ENCODE measurements at regions not wholly inside any gene's neighbourhood (a gene's known extent, or its start where the extent isn't known, plus 50 kb on each side); places are given as distances from the start of the nearest gene placed in this dataset.

DNA sequence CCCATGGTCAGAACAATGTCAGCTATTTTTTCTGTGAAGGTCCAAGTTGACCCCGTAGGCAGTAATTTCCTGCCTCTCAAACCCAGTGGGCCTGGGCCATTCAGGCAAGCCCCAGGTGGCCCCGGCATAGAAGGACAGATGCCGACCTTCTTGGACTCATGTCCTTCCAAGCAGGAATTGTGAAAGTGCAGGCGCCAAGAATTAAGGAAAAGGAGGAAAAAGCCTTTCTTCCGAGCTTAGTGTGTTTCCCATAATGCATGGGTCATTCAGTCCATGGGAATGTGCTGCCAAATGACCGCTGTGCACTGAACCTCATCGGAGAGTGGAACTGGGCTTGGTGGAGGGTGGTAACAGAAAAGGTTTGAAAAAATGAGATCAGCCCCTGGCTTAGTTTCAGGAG lies 196.5 kb upstream of the HS3ST1 start:
- H3K27me3 ChIP-seq: no peaks in the 10 kb centered on the region
- DNase-seq (ENCODE audit: low spot score in 2 of 2): no peak
- no peaks in the 10 kb centered on the region for H3K36me3 ChIP-seq
- TF ChIP-seq CTCF (IDR thresholded peaks at IDR 0.05): no peak
- no peak for TF ChIP-seq POLR2A (IDR thresholded peaks at IDR 0.05)
- no peak for TF ChIP-seq POLR2AphosphoS5 (IDR thresholded peaks at IDR 0.05)
- H3K4me3 ChIP-seq: no peak overlapping the region
- intact Hi-C loops (cut with DNase I; ENCODE audit: low total_unique reads): no loop called here
- H3K27ac ChIP-seq: peak overlapping the region in 1 of 2 donors; percentile 55
- H3K4me1 ChIP-seq: no peaks in the 10 kb centered on the region
- no peaks in the 10 kb centered on the region for H3K9me3 ChIP-seq

- no peak for TF ChIP-seq CTCF (IDR thresholded peaks at IDR 0.05)
- no peak for TF ChIP-seq POLR2AphosphoS5 (IDR thresholded peaks at IDR 0.05)
- no peak for TF ChIP-seq POLR2A (IDR thresholded peaks at IDR 0.05)
- no peaks in the 10 kb centered on the region for H3K27me3 ChIP-seq
- intact Hi-C loops (cut with DNase I; ENCODE audit: low total_unique reads): no loop called here
Measured at GRCh38 chr4:11624370-11624769, 195.7 kb upstream of the HS3ST1 start.

GRCh38 chr4:11623726-11624037 lies 195.0 kb upstream of the HS3ST1 start:
- no peaks in the 10 kb centered on the region for H3K36me3 ChIP-seq
- peak in 1 of 2 donors; percentile 47 for DNase-seq (ENCODE audit: low spot score in 2 of 2)
- no peaks in the 10 kb centered on the region for H3K9me3 ChIP-seq
- no peaks in the 10 kb centered on the region for H3K27me3 ChIP-seq
- no peak overlapping the region for H3K4me3 ChIP-seq
- H3K4me1 ChIP-seq: no peaks in the 10 kb centered on the region
- peak in 1 of 3 donors; percentile 30 for TF ChIP-seq CTCF (IDR thresholded peaks at IDR 0.05)
- no peak for TF ChIP-seq POLR2A (IDR thresholded peaks at IDR 0.05)
- TF ChIP-seq POLR2AphosphoS5 (IDR thresholded peaks at IDR 0.05): no peak
- intact Hi-C loops (cut with DNase I; ENCODE audit: low total_unique reads): no loop called here
- H3K27ac ChIP-seq: no peak overlapping the region

More at GRCh38 chr4:11624370-11624769, 195.7 kb upstream of the HS3ST1 start:
- H3K4me3 ChIP-seq: no peak overlapping the region
- no peaks in the 10 kb centered on the region for H3K36me3 ChIP-seq
- no peak overlapping the region for H3K27ac ChIP-seq
- H3K9me3 ChIP-seq: no peaks in the 10 kb centered on the region
- no peak for DNase-seq (ENCODE audit: low spot score in 2 of 2)
- H3K4me1 ChIP-seq: no peaks in the 10 kb centered on the region

DNA sequence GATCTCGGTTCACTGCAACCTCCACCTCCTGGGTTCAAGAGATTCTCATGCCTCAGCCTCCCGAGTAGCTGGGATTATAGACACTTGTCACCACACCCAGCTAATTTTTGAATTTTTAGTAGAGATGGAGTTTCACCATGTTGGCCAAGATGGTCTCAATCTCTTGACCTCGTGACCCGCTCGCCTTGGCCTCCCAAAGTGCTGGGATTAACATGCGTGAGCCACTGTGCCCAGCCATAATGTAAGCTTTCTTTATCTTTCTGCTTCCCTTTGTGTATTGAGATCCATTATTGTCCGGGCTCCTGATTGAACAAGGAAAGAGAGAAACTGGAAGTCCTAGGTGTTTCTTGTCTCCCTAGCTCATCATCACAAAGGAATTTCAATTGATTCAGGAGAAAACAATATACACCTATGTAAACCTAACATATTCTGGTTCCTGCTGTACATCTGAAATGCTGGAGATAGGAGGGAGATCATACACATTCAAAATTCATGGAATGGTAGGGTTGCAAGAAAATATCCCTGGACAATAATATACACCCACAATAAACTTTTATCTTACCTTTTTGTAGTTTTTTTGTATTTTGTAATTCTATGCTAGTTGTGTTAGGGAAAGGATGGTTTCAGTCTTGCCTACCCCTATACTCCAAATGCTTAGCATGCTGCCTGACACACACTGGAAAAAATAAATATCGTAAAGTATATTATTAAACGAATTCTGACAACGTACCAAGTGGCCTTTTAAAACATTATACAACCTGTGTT lies 194.4 kb upstream of the HS3ST1 start:
- no peak overlapping the region for H3K4me3 ChIP-seq
- no peak for TF ChIP-seq POLR2A (IDR thresholded peaks at IDR 0.05)
- no peak for TF ChIP-seq CTCF (IDR thresholded peaks at IDR 0.05)
- no peak for TF ChIP-seq POLR2AphosphoS5 (IDR thresholded peaks at IDR 0.05)
- H3K27me3 ChIP-seq: no peaks in the 10 kb centered on the region
- DNase-seq (ENCODE audit: low spot score in 2 of 2): no peak
- no peak overlapping the region for H3K27ac ChIP-seq
- no peaks in the 10 kb centered on the region for H3K9me3 ChIP-seq
- no peaks in the 10 kb centered on the region for H3K36me3 ChIP-seq
- H3K4me1 ChIP-seq: no peaks in the 10 kb centered on the region
- intact Hi-C loops (cut with DNase I; ENCODE audit: low total_unique reads): no loop called here

DNA sequence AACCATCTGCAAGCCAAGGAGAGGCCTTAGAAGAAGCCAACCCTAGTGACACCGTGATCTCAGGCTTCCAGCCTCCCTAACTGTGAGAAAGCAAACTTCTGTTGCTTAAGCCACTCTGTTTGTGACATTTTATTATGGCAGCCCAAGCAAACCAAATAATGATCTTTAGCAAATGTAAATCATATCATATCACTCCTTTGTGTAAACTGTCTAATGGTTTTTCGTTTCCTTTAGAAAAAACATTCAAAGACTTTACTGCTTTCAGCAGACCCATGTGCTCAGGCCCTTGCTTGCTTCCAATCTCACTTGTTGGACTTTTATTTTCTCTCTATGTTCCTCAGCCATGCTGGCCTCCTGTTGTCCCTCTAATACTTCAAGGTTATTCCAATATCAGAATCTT lies 192.2 kb upstream of the HS3ST1 start:
- DNase-seq (ENCODE audit: low spot score in 2 of 2): no peak
- H3K4me1 ChIP-seq: no peaks in the 10 kb centered on the region
- TF ChIP-seq POLR2A (IDR thresholded peaks at IDR 0.05) (no peak), CTCF (IDR thresholded peaks at IDR 0.05) (no peak), POLR2AphosphoS5 (IDR thresholded peaks at IDR 0.05) (no peak)
- no peaks in the 10 kb centered on the region for H3K27me3 ChIP-seq
- intact Hi-C loops (cut with DNase I; ENCODE audit: low total_unique reads): no loop called here
- no peak overlapping the region for H3K4me3 ChIP-seq
- H3K9me3 ChIP-seq: no peaks in the 10 kb centered on the region
- H3K36me3 ChIP-seq: no peaks in the 10 kb centered on the region
- no peak overlapping the region for H3K27ac ChIP-seq
